Trophoblast cell (in vitro differentiated cells and primary cell): ENCODE measurements at regions not wholly inside any gene's neighbourhood (a gene's known extent, or its start where the extent isn't known, plus 50 kb on each side); places are given as distances from the start of the nearest gene placed in this dataset.

Experiments
- DNase-seq, 2 donors: peaks; one replicate each; pipeline ENCODE4 v3.0.0-alpha.2; 2016
- H2AFZ ChIP-seq: 2 replicates; pipeline ENCODE4 v1.6.1; 2013; ENCODE audit warnings: low read length, moderate library complexity, mild to moderate bottlenecking; ENCODE audit not compliant: insufficient read depth, poor library complexity
- H2AK5ac ChIP-seq: 2 replicates; pipeline ENCODE4 v1.6.1; 2013; ENCODE audit warnings: mild to moderate bottlenecking, low read length
- H2BK120ac ChIP-seq: 2 replicates; pipeline ENCODE4 v1.6.1; 2013; ENCODE audit warnings: low read length, mild to moderate bottlenecking, moderate library complexity; ENCODE audit not compliant: insufficient read depth, poor library complexity
- H2BK12ac ChIP-seq: 2 replicates; pipeline ENCODE4 v1.6.1; 2013; ENCODE audit warnings: mild to moderate bottlenecking, low read length, moderate library complexity
- H2BK5ac ChIP-seq: 2 replicates; pipeline ENCODE4 v1.6.1; 2013; ENCODE audit warnings: low read length, low read depth, moderate library complexity, mild to moderate bottlenecking; ENCODE audit not compliant: poor library complexity
- H3K14ac ChIP-seq: 2 replicates; pipeline ENCODE4 v1.6.1; 2013; ENCODE audit warnings: mild to moderate bottlenecking, low read length
- H3K18ac ChIP-seq: 2 replicates; pipeline ENCODE4 v1.6.1; 2013; ENCODE audit warnings: mild to moderate bottlenecking, low read length
- H3K23ac ChIP-seq: 2 replicates; pipeline ENCODE4 v1.6.1; 2013; ENCODE audit warnings: low read length
- H3K27ac ChIP-seq: 2 replicates; pipeline ENCODE4 v1.5.1; 2013; ENCODE audit warnings: low read depth, mild to moderate bottlenecking, inconsistent platforms, low read length, moderate library complexity
- H3K27me3 ChIP-seq: 2 replicates; pipeline ENCODE4 v1.6.1; 2013; ENCODE audit warnings: inconsistent platforms, mild to moderate bottlenecking, low read length, moderate library complexity; ENCODE audit not compliant: insufficient read depth
- H3K36me3 ChIP-seq, 2 experiments: 1 replicate in 1 of 2; 2 replicates in 1 of 2; pipeline ENCODE4 v1.6.1; 2013; ENCODE audit warnings: low read length in 2 of 2, mild to moderate bottlenecking in 2 of 2, moderate library complexity in 1 of 2; ENCODE audit not compliant: insufficient read depth in 2 of 2, control insufficient read depth in 1 of 2
- H3K4ac ChIP-seq: 2 replicates; pipeline ENCODE4 v1.6.1; 2013; ENCODE audit warnings: low read depth, mild to moderate bottlenecking, low read length, moderate library complexity
- H3K4me1 ChIP-seq, 2 experiments: 1 replicate in 1 of 2; 2 replicates in 1 of 2; pipeline ENCODE4 v1.6.1; 2013; ENCODE audit warnings: low read length in 2 of 2, mild to moderate bottlenecking in 2 of 2, moderate library complexity in 1 of 2; ENCODE audit not compliant: insufficient read depth in 2 of 2, control insufficient read depth in 1 of 2
- H3K4me2 ChIP-seq: 2 replicates; pipeline ENCODE4 v1.6.1; 2013; ENCODE audit warnings: inconsistent platforms, mild to moderate bottlenecking, low read length, moderate library complexity
- H3K4me3 ChIP-seq: 2 replicates; pipeline ENCODE4 v1.5.1; 2013; ENCODE audit warnings: mild to moderate bottlenecking, low read depth, low read length, inconsistent platforms
- H3K79me1 ChIP-seq: one replicate; pipeline ENCODE4 v1.6.1; 2013; ENCODE audit warnings: low read length
- H3K79me2 ChIP-seq: 2 replicates; pipeline ENCODE4 v1.6.1; 2013; ENCODE audit warnings: low read length, mild to moderate bottlenecking; ENCODE audit not compliant: control insufficient read depth, insufficient read depth, poor library complexity
- H3K9ac ChIP-seq: 2 replicates; pipeline ENCODE4 v1.6.1; 2013; ENCODE audit warnings: mild to moderate bottlenecking, low read length
- H3K9me3 ChIP-seq: 2 replicates; pipeline ENCODE4 v1.6.1; 2013; ENCODE audit warnings: low read depth, mild to moderate bottlenecking, control low read depth, inconsistent platforms, low read length; ENCODE audit not compliant: insufficient read depth
- H4K12ac ChIP-seq: 2 replicates; pipeline ENCODE4 v1.6.1; 2013; ENCODE audit warnings: low read depth, mild to moderate bottlenecking, low read length, moderate library complexity
- H4K8ac ChIP-seq: 2 replicates; pipeline ENCODE4 v1.6.1; 2013; ENCODE audit warnings: low read depth, mild to moderate bottlenecking, low read length, moderate library complexity
- H4K91ac ChIP-seq: one replicate; pipeline ENCODE4 v1.6.1; 2013; ENCODE audit warnings: low read depth, mild to moderate bottlenecking, low read length, moderate library complexity
- WGBS: extraction: QIAGEN DNeasy Blood & Tissue Kit; methylation state at CpG from one replicate; pipeline ENCODE4 v1.1.7; 2013; ENCODE audit warnings: missing lambda C conversion rate; ENCODE audit not compliant: insufficient read length, insufficient coverage; ENCODE audit errors: extremely low coverage; 5-methylcytosine and 5-hydroxymethylcytosine counted together

- Histone ChIP-seq H3K9ac (no peak overlapping the region), H3K4me1 (no peaks in the 10 kb centered on the region), H2AFZ (no peak overlapping the region), H3K14ac (no peak overlapping the region), H3K23ac (no peak overlapping the region), H4K91ac (no peak overlapping the region), H2BK5ac (no peak overlapping the region), H3K36me3 (no peaks in the 10 kb centered on the region), H3K79me2 (no peaks in the 10 kb centered on the region), H2BK120ac (no peak overlapping the region), H3K4me3 (no peak overlapping the region), H3K27ac (no peak overlapping the region), H4K12ac (no peak overlapping the region), H2BK12ac (no peak overlapping the region), H3K4me2 (no peak overlapping the region), H3K18ac (no peak overlapping the region), H4K8ac (no peak overlapping the region), H3K9me3 (peaks cover 7% of the 10 kb centered on the region), H3K4ac (no peak overlapping the region), H2AK5ac (no peak overlapping the region), H3K27me3 (no peaks in the 10 kb centered on the region), H3K79me1 (no peaks in the 10 kb centered on the region)
- DNase-seq = no peak
- WGBS = no CpG with 5 or more reads among the region's 12 CpGs
Observed at GRCh38 chr2:129460299-129461198, 518.9 kb upstream of the RAB6C start.

DNA sequence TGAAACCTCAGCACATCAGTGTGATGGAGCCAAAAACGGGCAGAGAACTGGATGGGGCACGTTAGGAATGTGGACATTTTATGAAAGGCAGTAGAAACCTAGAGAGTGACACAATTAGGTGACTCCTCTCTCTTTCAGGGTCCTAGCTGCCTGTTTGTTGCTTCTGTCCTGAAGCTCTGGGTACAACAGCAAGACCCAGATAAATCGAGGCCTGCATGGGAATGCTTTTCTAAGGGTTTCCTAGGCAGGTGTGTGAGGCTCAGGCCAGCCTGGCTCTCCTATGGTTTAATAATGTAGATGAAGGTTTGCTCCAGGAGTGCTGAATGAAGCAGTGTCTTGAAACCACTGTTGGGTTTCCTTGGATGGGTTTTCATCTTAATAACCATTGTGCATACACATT is 517.1 kb upstream of the RAB6C start:
- no peaks in the 10 kb centered on the region for H3K4me1 ChIP-seq

GRCh38 chr2:129462967-129463366 is 516.5 kb upstream of the RAB6C start:
- no peaks in the 10 kb centered on the region for H3K36me3 ChIP-seq
- H3K23ac ChIP-seq = no peak overlapping the region
- no peak overlapping the region for H3K4me3 ChIP-seq
- H4K91ac ChIP-seq = no peak overlapping the region
- no peak overlapping the region for H4K8ac ChIP-seq
- H2AK5ac ChIP-seq = no peak overlapping the region
- H3K27ac ChIP-seq = no peak overlapping the region
- no peak overlapping the region for H2BK5ac ChIP-seq
- no peak overlapping the region for H2BK12ac ChIP-seq
- no peak overlapping the region for H2BK120ac ChIP-seq
- WGBS = no CpG with 5 or more reads among the region's 4 CpGs
- no peak overlapping the region for H3K18ac ChIP-seq
- H4K12ac ChIP-seq = no peak overlapping the region
- H3K4me2 ChIP-seq = no peak overlapping the region
- peaks cover 7% of the 10 kb centered on the region for H3K9me3 ChIP-seq
- H3K9ac ChIP-seq = no peak overlapping the region
- no peaks in the 10 kb centered on the region for H3K79me2 ChIP-seq
- no peaks in the 10 kb centered on the region for H3K27me3 ChIP-seq
- H3K79me1 ChIP-seq = no peaks in the 10 kb centered on the region
- H3K14ac ChIP-seq = no peak overlapping the region
- no peak overlapping the region for H3K4ac ChIP-seq
- no peaks in the 10 kb centered on the region for H3K4me1 ChIP-seq
- H2AFZ ChIP-seq = no peak overlapping the region
- no peak for DNase-seq

More for the DNA sequence above, 517.1 kb upstream of the RAB6C start:
- no CpG with 5 or more reads among the region's 3 CpGs for WGBS
- DNase-seq = no peak
- no peak overlapping the region for H3K4me3 ChIP-seq
- no peaks in the 10 kb centered on the region for H3K79me1 ChIP-seq
- H3K27me3 ChIP-seq = no peaks in the 10 kb centered on the region
- H2BK12ac ChIP-seq = no peak overlapping the region
- H3K14ac ChIP-seq = no peak overlapping the region
- H3K4me2 ChIP-seq = no peak overlapping the region
- H4K91ac ChIP-seq = no peak overlapping the region
- no peak overlapping the region for H4K12ac ChIP-seq
- H2AK5ac ChIP-seq = no peak overlapping the region
- no peaks in the 10 kb centered on the region for H3K36me3 ChIP-seq
- H3K4ac ChIP-seq = no peak overlapping the region
- H3K27ac ChIP-seq = no peak overlapping the region
- no peak overlapping the region for H2AFZ ChIP-seq
- H4K8ac ChIP-seq = no peak overlapping the region
- H3K9me3 ChIP-seq = peaks cover 7% of the 10 kb centered on the region
- H2BK120ac ChIP-seq = no peak overlapping the region
- H3K18ac ChIP-seq = no peak overlapping the region
- H3K23ac ChIP-seq = no peak overlapping the region
- H3K79me2 ChIP-seq = no peaks in the 10 kb centered on the region
- H2BK5ac ChIP-seq = no peak overlapping the region
- no peak overlapping the region for H3K9ac ChIP-seq

DNA sequence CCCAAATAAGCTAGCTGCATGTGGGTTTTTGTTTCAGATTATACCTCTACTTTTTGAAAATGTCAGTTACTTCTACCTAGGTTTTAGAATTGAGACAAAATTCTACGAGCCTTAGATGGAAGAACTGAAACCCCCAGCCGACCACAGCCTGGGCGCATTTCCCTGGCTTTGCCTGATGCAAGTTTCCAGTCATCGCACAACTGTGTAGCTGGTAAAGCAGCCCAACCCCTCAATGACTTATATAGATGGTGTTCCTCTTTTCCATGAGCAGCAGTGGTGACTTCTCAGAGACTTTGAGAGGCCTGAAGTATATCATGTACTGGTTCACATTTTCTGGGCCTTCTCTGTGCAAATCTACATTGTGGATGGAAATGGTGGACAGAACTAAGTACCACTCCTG is 515.4 kb upstream of the RAB6C start:
- Histone ChIP-seq H3K36me3 (no peaks in the 10 kb centered on the region), H3K9me3 (peaks cover 7% of the 10 kb centered on the region), H3K27ac (no peak overlapping the region), H2BK12ac (no peak overlapping the region), H3K4ac (no peak overlapping the region), H3K18ac (no peak overlapping the region), H2AFZ (no peak overlapping the region), H3K79me2 (no peaks in the 10 kb centered on the region), H3K4me2 (no peak overlapping the region), H4K91ac (no peak overlapping the region), H3K4me3 (no peak overlapping the region), H2BK120ac (no peak overlapping the region), H3K79me1 (no peaks in the 10 kb centered on the region), H2BK5ac (no peak overlapping the region), H2AK5ac (no peak overlapping the region), H3K9ac (no peak overlapping the region), H3K27me3 (no peaks in the 10 kb centered on the region), H3K14ac (no peak overlapping the region), H4K8ac (no peak overlapping the region), H3K4me1 (no peaks in the 10 kb centered on the region), H3K23ac (no peak overlapping the region), H4K12ac (no peak overlapping the region)
- no peak for DNase-seq
- whole genome bisulfite sequencing = no CpG with 5 or more reads among the region's 4 CpGs
